Naive thymus-derived CD4-positive, alpha-beta T cell (primary cell): ENCODE measurements at regions not wholly inside any gene's neighbourhood (a gene's known extent, or its start where the extent isn't known, plus 50 kb on each side); places are given as distances from the start of the nearest gene placed in this dataset.

Experiments used
- ATAC-seq: fragments of 150-1000 bp; cut with Tn5 transposase; 2 replicates; pipeline ENCODE4 v1.10.0; 2021; ENCODE audit warnings: mild to moderate bottlenecking, moderate library complexity
- CTCF ChIA-PET: fragments of 350-600 bp; sonication (Branson Sonifier 250); formaldehyde crosslinking; loops from one replicate; lab custom pipeline; 2021; ENCODE audit warnings: antibody characterized with exemption; lab: Charles Lee
- POLR2A ChIA-PET: fragments of 350-600 bp; sonication (Branson Sonifier 250); formaldehyde crosslinking; loops from one replicate; lab custom pipeline; 2021; ENCODE audit warnings: antibody characterized with exemption, inconsistent platforms; lab: Charles Lee
- DNase-seq, 9 donors: peaks; one replicate each; pipeline versions ENCODE4 v3.0.0 to v3.0.0-alpha.2; 2020 to 2022; ENCODE audit warnings: mixed read lengths in 1 of 9
- H3K27ac ChIP-seq: one replicate; pipeline ENCODE4 v1.7.0; 2013; ENCODE audit warnings: mild to moderate bottlenecking, low read depth, low read length, moderate library complexity
- H3K27me3 ChIP-seq, 2 donors: one replicate each; pipeline ENCODE4 v1.7.0; 2013; ENCODE audit warnings: low read length in 2 of 2, mild to moderate bottlenecking in 2 of 2, moderate library complexity in 2 of 2; ENCODE audit not compliant: control insufficient read depth in 2 of 2, insufficient read depth in 2 of 2
- H3K36me3 ChIP-seq, 3 experiments: 1 replicate in 2 of 3; 2 replicates in 1 of 3; pipeline ENCODE4 v1.7.0; 2013; ENCODE audit warnings: low read length in 3 of 3, mild to moderate bottlenecking in 3 of 3, moderate library complexity in 1 of 3; ENCODE audit not compliant: insufficient read depth in 3 of 3, control insufficient read depth in 2 of 3
- H3K4me1 ChIP-seq, 2 donors: one replicate each; pipeline ENCODE4 v1.7.0; 2013; ENCODE audit warnings: low read length in 2 of 2, mild to moderate bottlenecking in 2 of 2, moderate library complexity in 1 of 2; ENCODE audit not compliant: control insufficient read depth in 2 of 2, insufficient read depth in 2 of 2
- H3K4me3 ChIP-seq: 2 replicates; pipeline ENCODE4 v1.7.0; 2013; ENCODE audit warnings: mild to moderate bottlenecking, low read length
- H3K9me3 ChIP-seq, 3 experiments: 1 replicate in 2 of 3; 2 replicates in 1 of 3; pipeline ENCODE4 v1.7.0; 2013; ENCODE audit warnings: low read length in 3 of 3; ENCODE audit not compliant: control insufficient read depth in 2 of 3
- H3K27ac Mint-ChIP-seq, 9 donors: one replicate each; pipeline ENCODE4 v1.8.0; 2020 to 2022; ENCODE audit warnings: mixed read lengths in 9 of 9, mild to moderate bottlenecking in 8 of 9, moderate library complexity in 5 of 9, inconsistent platforms in 2 of 9
- H3K27me3 Mint-ChIP-seq, 5 donors: one replicate each; pipeline ENCODE4 v1.8.0; 2021 to 2022; ENCODE audit warnings: mixed read lengths in 5 of 5, mild to moderate bottlenecking in 1 of 5
- H3K36me3 Mint-ChIP-seq, 5 donors: one replicate each; pipeline ENCODE4 v1.8.0; 2020 to 2022; ENCODE audit warnings: mixed read lengths in 5 of 5, mild to moderate bottlenecking in 3 of 5, inconsistent platforms in 1 of 5
- H3K4me1 Mint-ChIP-seq, 7 donors: one replicate each; pipeline ENCODE4 v1.8.0; 2020 to 2022; ENCODE audit warnings: mixed read lengths in 7 of 7, mild to moderate bottlenecking in 3 of 7, inconsistent platforms in 1 of 7
- H3K4me3 Mint-ChIP-seq, 10 donors: one replicate each; pipeline ENCODE4 v1.8.0; 2020 to 2022; ENCODE audit warnings: mild to moderate bottlenecking in 10 of 10, mixed read lengths in 10 of 10, moderate library complexity in 6 of 10, inconsistent platforms in 2 of 10
- H3K9me3 Mint-ChIP-seq, 11 donors: one replicate each; pipeline ENCODE4 v1.8.0; 2020 to 2022; ENCODE audit warnings: mixed read lengths in 11 of 11, mild to moderate bottlenecking in 4 of 11, inconsistent platforms in 1 of 11, moderate library complexity in 1 of 11
- intact Hi-C, 2 donors: fragments of 100-400 bp; cut with micrococcal nuclease; formaldehyde crosslinking; loops; one replicate each; pipeline ENCODE4 v1.15.1; 2023

GRCh38 chr7:41135511-41135910, 567.4 kb downstream of the INHBA start:
- peaks cover 0 to 5% (median 0%) of the 10 kb centered on the region in 11 donors for H3K9me3 Mint-ChIP-seq
- Histone ChIP-seq H3K9me3 (no peaks in the 10 kb centered on the region), H3K4me1 (no peaks in the 10 kb centered on the region), H3K27ac (no peak overlapping the region), H3K27me3 (no peaks in the 10 kb centered on the region), H3K4me3 (no peak overlapping the region), H3K36me3 (no peaks in the 10 kb centered on the region)
- CTCF ChIA-PET: no interaction called here
- H3K4me1 Mint-ChIP-seq: no peaks in the 10 kb centered on the region
- H3K4me3 Mint-ChIP-seq: no peak overlapping the region
- POLR2A ChIA-PET: no interaction called here
- no peak for DNase-seq
- H3K27ac Mint-ChIP-seq: no peak overlapping the region
- no peaks in the 10 kb centered on the region for H3K36me3 Mint-ChIP-seq
- no peak for ATAC-seq
- intact Hi-C loops: no loop called here
- H3K27me3 Mint-ChIP-seq: no peaks in the 10 kb centered on the region

DNA sequence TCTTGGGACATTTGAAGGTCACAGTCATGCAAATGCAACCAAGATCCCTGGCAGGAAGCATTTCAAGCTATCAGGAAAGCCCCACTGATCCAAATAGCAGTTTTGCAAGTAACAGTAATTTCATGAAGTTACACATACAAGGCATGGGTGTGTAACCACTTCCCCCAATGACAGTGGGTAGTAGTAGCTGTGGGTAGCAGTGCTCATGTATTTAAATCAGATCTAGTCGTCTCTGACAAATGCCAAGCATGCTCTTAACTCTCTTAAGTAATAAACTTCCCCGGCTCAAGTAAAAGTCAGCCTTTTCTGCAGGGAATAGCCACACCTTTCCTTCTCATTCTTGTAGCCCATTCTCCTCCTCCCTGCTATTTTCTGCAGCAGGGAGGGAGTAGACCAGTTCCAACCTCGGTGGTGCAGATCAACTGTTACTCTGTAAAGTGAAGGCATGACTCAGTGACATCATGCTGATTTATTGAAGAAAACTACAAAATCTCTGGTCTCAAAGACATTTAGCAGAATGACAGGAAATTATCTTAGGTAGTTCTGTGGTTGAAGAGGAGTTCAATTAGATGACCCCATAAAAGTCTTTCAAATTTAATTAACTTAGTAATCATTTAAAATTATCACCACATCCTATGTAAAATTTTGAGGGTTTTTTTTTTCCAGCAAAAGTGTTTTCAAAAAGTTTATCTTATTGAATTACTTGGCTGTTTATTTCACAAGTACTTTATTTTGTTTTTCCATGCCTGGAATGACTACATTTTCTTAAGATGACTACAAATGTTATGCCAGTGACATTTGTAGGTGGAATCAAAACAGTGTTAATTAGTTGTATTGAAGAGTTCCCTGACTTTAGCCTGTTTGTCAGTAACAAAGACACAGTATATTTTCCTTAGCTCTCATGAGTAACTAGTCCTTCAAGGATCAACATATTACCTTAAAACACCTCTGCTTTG, 568.3 kb downstream of the INHBA start:
- ChIA-PET CTCF (no interaction called here), POLR2A (no interaction called here)
- H3K9me3 ChIP-seq: no peaks in the 10 kb centered on the region
- Mint-ChIP-seq H3K27me3 (no peaks in the 10 kb centered on the region), H3K9me3 (peaks cover 0 to 5% (median 0%) of the 10 kb centered on the region in 11 donors), H3K27ac (peak overlapping the region in 1 of 9 donors; percentile 61), H3K36me3 (no peaks in the 10 kb centered on the region), H3K4me3 (no peak overlapping the region), H3K4me1 (no peaks in the 10 kb centered on the region)
- H3K27me3 ChIP-seq: no peaks in the 10 kb centered on the region
- no peaks in the 10 kb centered on the region for H3K4me1 ChIP-seq
- intact Hi-C loops: no loop called here
- no peak overlapping the region for H3K27ac ChIP-seq
- DNase-seq: no peak
- H3K36me3 ChIP-seq: no peaks in the 10 kb centered on the region
- H3K4me3 ChIP-seq: no peak overlapping the region
- no peak for ATAC-seq

DNA sequence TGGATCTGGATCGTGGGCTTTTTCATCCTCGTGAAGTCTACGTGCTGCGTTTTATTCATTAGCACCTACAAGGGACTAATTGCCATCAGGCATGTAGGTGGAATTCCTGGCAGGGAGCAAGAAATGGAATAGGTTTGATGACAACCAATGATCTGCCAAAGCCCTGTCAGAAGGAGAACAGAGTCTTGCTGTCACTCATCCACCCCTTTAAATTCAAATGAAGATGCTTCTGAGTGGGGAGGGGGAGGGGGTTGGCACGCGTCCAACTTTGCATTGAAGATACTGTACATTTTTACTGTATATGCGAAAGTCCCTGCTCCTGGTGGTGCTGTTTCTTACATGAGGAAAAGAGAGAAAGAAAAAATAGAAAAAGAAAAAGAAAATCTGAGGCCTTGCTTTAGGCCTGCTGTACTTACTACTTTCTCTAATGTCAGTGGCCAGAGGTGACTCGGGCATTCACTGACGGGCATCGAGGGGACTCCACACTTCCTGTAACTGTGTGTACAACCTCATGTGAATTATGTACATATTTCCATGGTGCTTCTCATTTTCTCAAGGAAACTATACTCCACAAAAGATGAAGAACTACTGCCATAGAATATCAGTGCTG, 569.1 kb downstream of the INHBA start:
- intact Hi-C loops: no loop called here
- Histone ChIP-seq H3K27ac (no peak overlapping the region), H3K27me3 (no peaks in the 10 kb centered on the region), H3K4me1 (no peaks in the 10 kb centered on the region), H3K4me3 (no peak overlapping the region), H3K9me3 (no peaks in the 10 kb centered on the region), H3K36me3 (no peaks in the 10 kb centered on the region)
- Mint-ChIP-seq H3K4me1 (no peaks in the 10 kb centered on the region), H3K9me3 (peaks cover 0 to 4% (median 0%) of the 10 kb centered on the region in 11 donors), H3K27me3 (no peaks in the 10 kb centered on the region), H3K4me3 (no peak overlapping the region), H3K36me3 (no peaks in the 10 kb centered on the region), H3K27ac (no peak overlapping the region)
- POLR2A ChIA-PET: no interaction called here
- DNase-seq (no peak), ATAC-seq (no peak)
- CTCF ChIA-PET: no interaction called here

GRCh38 chr7:41131956-41132355, 570.9 kb downstream of the INHBA start:
- H3K27ac ChIP-seq: no peak overlapping the region
- no peaks in the 10 kb centered on the region for H3K27me3 ChIP-seq
- Mint-ChIP-seq H3K4me1 (no peaks in the 10 kb centered on the region), H3K27ac (no peak overlapping the region), H3K27me3 (no peaks in the 10 kb centered on the region), H3K9me3 (peaks cover 0 to 4% (median 0%) of the 10 kb centered on the region in 11 donors), H3K4me3 (no peak overlapping the region), H3K36me3 (no peaks in the 10 kb centered on the region)
- DNase-seq (no peak), ATAC-seq (no peak)
- ChIA-PET POLR2A (no interaction called here), CTCF (no interaction called here)
- no peak overlapping the region for H3K4me3 ChIP-seq
- no peaks in the 10 kb centered on the region for H3K9me3 ChIP-seq
- no peaks in the 10 kb centered on the region for H3K4me1 ChIP-seq
- H3K36me3 ChIP-seq: no peaks in the 10 kb centered on the region
- intact Hi-C loops: no loop called here

DNA sequence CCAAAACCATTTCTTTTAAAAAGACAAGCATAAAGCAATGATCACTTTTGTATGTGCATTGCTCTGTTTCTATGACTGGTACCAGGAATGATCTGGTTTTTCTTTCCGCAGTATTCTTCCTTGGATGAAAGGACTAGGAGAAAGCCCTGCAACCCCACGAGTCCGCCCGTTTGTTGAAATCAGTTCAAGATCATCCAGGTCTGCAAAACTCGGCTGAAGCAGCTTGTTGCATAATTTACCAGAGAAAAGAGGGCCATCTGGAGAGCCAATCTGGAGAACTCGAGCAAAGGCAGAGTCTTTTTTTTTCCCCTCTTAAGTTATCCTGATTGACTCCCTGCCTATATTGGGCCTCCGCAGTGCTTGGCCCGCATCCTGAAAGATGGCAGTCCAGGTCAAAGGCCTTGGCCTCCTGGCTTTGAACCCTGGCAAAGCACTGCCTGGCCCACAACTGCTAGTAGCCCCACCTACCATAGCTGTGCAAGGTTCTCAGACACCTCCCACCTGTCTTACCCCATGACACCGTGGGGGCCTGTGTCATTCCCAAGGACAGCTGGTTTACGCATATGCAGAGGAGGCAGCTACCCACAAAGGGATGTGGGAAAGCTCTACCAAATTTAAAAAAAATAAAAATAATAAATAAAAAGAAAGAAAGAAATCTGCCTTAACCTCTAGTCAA, 572.2 kb downstream of the INHBA start:
- POLR2A ChIA-PET: no interaction called here
- DNase-seq: no peak
- H3K36me3 Mint-ChIP-seq: no peaks in the 10 kb centered on the region
- H3K4me1 Mint-ChIP-seq: no peaks in the 10 kb centered on the region
- Histone ChIP-seq H3K9me3 (no peaks in the 10 kb centered on the region), H3K27me3 (no peaks in the 10 kb centered on the region), H3K4me3 (no peak overlapping the region), H3K27ac (no peak overlapping the region), H3K36me3 (no peaks in the 10 kb centered on the region), H3K4me1 (no peaks in the 10 kb centered on the region)
- H3K9me3 Mint-ChIP-seq: peaks cover 0 to 4% (median 0%) of the 10 kb centered on the region in 11 donors
- CTCF ChIA-PET: no interaction called here
- no peak overlapping the region for H3K4me3 Mint-ChIP-seq
- no peaks in the 10 kb centered on the region for H3K27me3 Mint-ChIP-seq
- ATAC-seq: no peak
- intact Hi-C loops: no loop called here
- no peak overlapping the region for H3K27ac Mint-ChIP-seq

- CTCF ChIA-PET: no interaction called here
- Histone ChIP-seq H3K27me3 (no peaks in the 10 kb centered on the region), H3K4me1 (no peaks in the 10 kb centered on the region), H3K4me3 (no peak overlapping the region), H3K9me3 (no peaks in the 10 kb centered on the region), H3K36me3 (no peaks in the 10 kb centered on the region), H3K27ac (no peak overlapping the region)
- Mint-ChIP-seq H3K27me3 (no peaks in the 10 kb centered on the region), H3K36me3 (no peaks in the 10 kb centered on the region), H3K4me3 (no peak overlapping the region), H3K4me1 (no peaks in the 10 kb centered on the region), H3K27ac (no peak overlapping the region), H3K9me3 (peaks cover 0 to 4% (median 0%) of the 10 kb centered on the region in 11 donors)
- POLR2A ChIA-PET: no interaction called here
- ATAC-seq (no peak), DNase-seq (no peak)
- intact Hi-C loops: no loop called here
Observed at GRCh38 chr7:41130086-41130485, 572.8 kb downstream of the INHBA start.
